ENCODE measurements at regions not wholly inside any gene's neighbourhood (a gene's known extent, or its start where the extent isn't known, plus 50 kb on each side); places are given as distances from the start of the nearest gene placed in this dataset.

- POLR2A ChIA-PET = no interaction called here
- no peaks in the 10 kb centered on the region for H3K36me3 ChIP-seq (ENCODE audit: control insufficient read depth, insufficient read depth, low read length)
- H3K9ac ChIP-seq (ENCODE audit: insufficient read depth in 1 of 2, low read depth in 2 of 2, low read length in 2 of 2) = no peak overlapping the region
- no peak overlapping the region for H3K27ac ChIP-seq (ENCODE audit: extremely low read depth, low read depth, low read length)
- H3K9me3 ChIP-seq (replicated peaks; ENCODE audit: control insufficient read depth, insufficient read depth, low read depth, low read length) = no peaks in the 10 kb centered on the region
- no TSS peak for BruUV-seq (replicated peaks)
- H3K27me3 ChIP-seq (ENCODE audit: control insufficient read depth in 2 of 2, insufficient read depth in 2 of 2, low read length in 2 of 2) = no peaks in the 10 kb centered on the region
- intact Hi-C loops (cut with micrococcal nuclease) (no loop called here), in situ Hi-C loops (cut with MboI) (no loop called here)
- H2AFZ ChIP-seq (ENCODE audit: low read depth, low read length) = no peak overlapping the region
- CTCF ChIA-PET (ENCODE audit: low intra/inter-chr PET ratio) = no interaction called here
- H3K4me2 ChIP-seq (ENCODE audit: insufficient read depth, low read length) = no peak overlapping the region
- H3K79me2 ChIP-seq (ENCODE audit: control insufficient read depth, insufficient read depth, low read length) = no peaks in the 10 kb centered on the region
- no peaks in the 10 kb centered on the region for H4K20me1 ChIP-seq (replicated peaks; ENCODE audit: control insufficient read depth, insufficient read depth, low read length)
- ATAC-seq (no peak), DNase-seq (ENCODE audit: extremely low read depth in 1 of 4, low spot score in 3 of 4) (no peak), FAIRE-seq (no peak)
- H3K9me1 ChIP-seq (ENCODE audit: control insufficient read depth, insufficient read depth, low read length) = no peaks in the 10 kb centered on the region
- H3K4me1 ChIP-seq (replicated peaks in 1 of 2; ENCODE audit: control insufficient read depth in 2 of 2, insufficient read depth in 2 of 2, low read length in 2 of 2) = no peaks in the 10 kb centered on the region
- 4% methylated on average over 2 of the region's 2 CpGs for WGBS (ENCODE audit: insufficient coverage, low coverage, missing lambda C conversion rate)
- no peak overlapping the region for H3K4me3 ChIP-seq
- TF ChIP-seq E2F8 (IDR thresholded peaks at IDR 0.05; ENCODE audit: low read depth, partially characterized antibody) = no peak
- no peak for TF ChIP-seq NFYB (IDR thresholded peaks at IDR 0.05; ENCODE audit: extremely low read depth, insufficient read length)
- TF ChIP-seq CREM (IDR thresholded peaks at IDR 0.05; ENCODE audit: low read depth) = no peak
- TF ChIP-seq TSHZ1 (CRISPR knock-in tag; IDR thresholded peaks at IDR 0.05) = no peak
- TF ChIP-seq TCF3 (CRISPR knock-in tag; IDR thresholded peaks at IDR 0.05) = no peak
- TF ChIP-seq HOXB6 (CRISPR knock-in tag; IDR thresholded peaks at IDR 0.05; ENCODE audit: borderline replicate concordance) = no peak
- TF ChIP-seq SREBF1 (IDR thresholded peaks at IDR 0.05; ENCODE audit: borderline replicate concordance, low read depth, low read length) = no peak
- no peak for TF ChIP-seq PHTF2 (CRISPR knock-in tag; IDR thresholded peaks at IDR 0.05)
- no peak for TF ChIP-seq ZNF778 (CRISPR knock-in tag; IDR thresholded peaks at IDR 0.05)
- no peak for TF ChIP-seq CC2D1A (IDR thresholded peaks at IDR 0.05)
- TF ChIP-seq FOXO4 (CRISPR knock-in tag; IDR thresholded peaks at IDR 0.05) = no peak
- TF ChIP-seq NR0B1 (IDR thresholded peaks at IDR 0.05; ENCODE audit: partially characterized antibody) = no peak
- TF ChIP-seq ZNF431 (CRISPR knock-in tag; IDR thresholded peaks at IDR 0.05) = no peak
Observed at GRCh38 chr3:117606866-117607265, 897.3 kb downstream of the TUSC7 start.

Measured in K562 (cell line).